Progenitor cell of endocrine pancreas (in vitro differentiated cells): ENCODE measurements at regions not wholly inside any gene's neighbourhood (a gene's known extent, or its start where the extent isn't known, plus 50 kb on each side); places are given as distances from the start of the nearest gene placed in this dataset.

Experiments
- DNase-seq: peaks from one replicate; pipeline ENCODE4 v3.0.0; 2021; ENCODE audit warnings: low spot score; ENCODE audit not compliant: unreplicated experiment
- H3K27ac Mint-ChIP-seq: 2 replicates; pipeline ENCODE4 v1.8.0; 2021; ENCODE audit warnings: mild to moderate bottlenecking, moderate library complexity, mixed read lengths
- H3K27me3 Mint-ChIP-seq: 2 replicates; pipeline ENCODE4 v1.8.0; 2021; ENCODE audit warnings: mixed read lengths
- H3K36me3 Mint-ChIP-seq: 2 replicates; pipeline ENCODE4 v1.8.0; 2022; ENCODE audit warnings: mixed read lengths; ENCODE audit not compliant: insufficient read depth
- H3K4me1 Mint-ChIP-seq: 2 replicates; pipeline ENCODE4 v1.8.0; 2021; ENCODE audit warnings: low read depth, mixed read lengths
- H3K4me3 Mint-ChIP-seq: 2 replicates; pipeline ENCODE4 v1.8.0; 2021; ENCODE audit warnings: low read depth, mild to moderate bottlenecking, moderate library complexity, mixed read lengths
- H3K9me3 Mint-ChIP-seq: 2 replicates; pipeline ENCODE4 v1.8.0; 2021; ENCODE audit warnings: low read depth, mixed read lengths
- TF ChIP-seq, protein P1 (sequence below): fragments of 200-600 bp; sonication (generic); IDR thresholded peaks from one replicate; pipeline ENCODE4 v1.5.0; 2021; ENCODE audit warnings: antibody characterized with exemption, mild to moderate bottlenecking; ENCODE audit not compliant: unreplicated experiment

DNA sequence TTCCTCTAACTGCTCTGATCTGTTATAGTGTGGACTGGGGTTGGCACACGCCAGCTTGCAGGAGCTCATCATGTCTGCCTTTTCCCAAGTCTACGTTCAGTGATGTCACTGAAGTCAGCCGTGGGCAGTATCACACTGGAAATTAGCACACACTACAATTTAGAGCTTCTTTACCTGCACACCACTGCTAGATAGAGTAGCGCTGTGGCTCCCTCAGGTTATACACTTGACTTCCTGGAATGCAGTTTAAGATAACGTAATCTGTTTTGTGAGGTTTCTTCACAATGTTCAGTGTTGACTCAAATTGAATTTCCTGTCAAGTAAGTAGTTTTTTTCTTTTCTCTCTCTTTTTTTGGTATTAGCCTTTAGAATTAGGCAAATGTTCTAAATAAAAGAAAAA lies 487.2 kb downstream of the DCDC2C start:
- TF ChIP-seq, protein P1, sequence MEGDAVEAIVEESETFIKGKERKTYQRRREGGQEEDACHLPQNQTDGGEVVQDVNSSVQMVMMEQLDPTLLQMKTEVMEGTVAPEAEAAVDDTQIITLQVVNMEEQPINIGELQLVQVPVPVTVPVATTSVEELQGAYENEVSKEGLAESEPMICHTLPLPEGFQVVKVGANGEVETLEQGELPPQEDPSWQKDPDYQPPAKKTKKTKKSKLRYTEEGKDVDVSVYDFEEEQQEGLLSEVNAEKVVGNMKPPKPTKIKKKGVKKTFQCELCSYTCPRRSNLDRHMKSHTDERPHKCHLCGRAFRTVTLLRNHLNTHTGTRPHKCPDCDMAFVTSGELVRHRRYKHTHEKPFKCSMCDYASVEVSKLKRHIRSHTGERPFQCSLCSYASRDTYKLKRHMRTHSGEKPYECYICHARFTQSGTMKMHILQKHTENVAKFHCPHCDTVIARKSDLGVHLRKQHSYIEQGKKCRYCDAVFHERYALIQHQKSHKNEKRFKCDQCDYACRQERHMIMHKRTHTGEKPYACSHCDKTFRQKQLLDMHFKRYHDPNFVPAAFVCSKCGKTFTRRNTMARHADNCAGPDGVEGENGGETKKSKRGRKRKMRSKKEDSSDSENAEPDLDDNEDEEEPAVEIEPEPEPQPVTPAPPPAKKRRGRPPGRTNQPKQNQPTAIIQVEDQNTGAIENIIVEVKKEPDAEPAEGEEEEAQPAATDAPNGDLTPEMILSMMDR = no peak
- DNase-seq = no peak
- H3K27me3 Mint-ChIP-seq = peaks cover 5% of the 10 kb centered on the region
- H3K9me3 Mint-ChIP-seq = peaks cover 15% of the 10 kb centered on the region
- no peak overlapping the region for H3K4me3 Mint-ChIP-seq
- peaks cover 6% of the 10 kb centered on the region for H3K4me1 Mint-ChIP-seq
- peaks cover 4% of the 10 kb centered on the region for H3K36me3 Mint-ChIP-seq
- H3K27ac Mint-ChIP-seq = no peak overlapping the region

DNA sequence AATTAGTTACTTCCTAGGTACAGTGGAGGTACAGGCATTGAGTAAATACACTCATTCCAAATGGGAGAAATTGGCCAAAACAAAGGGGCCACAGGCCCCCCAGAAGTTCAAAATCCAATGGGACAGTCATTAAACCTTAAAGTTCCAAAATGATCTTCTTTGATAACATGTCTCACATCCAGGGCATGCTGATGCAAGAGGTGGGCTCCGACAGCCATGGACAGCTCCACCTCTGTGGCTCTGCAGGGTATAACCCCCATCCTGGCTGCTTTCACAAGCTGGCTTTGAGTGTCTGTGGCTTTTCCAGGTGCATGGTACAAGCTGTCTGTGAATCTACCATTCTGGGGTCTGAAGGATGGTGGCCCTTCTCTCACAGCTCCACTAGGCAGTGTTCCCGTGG lies 488.7 kb downstream of the DCDC2C start:
- Mint-ChIP-seq H3K4me3 (no peak overlapping the region), H3K9me3 (peaks cover 15% of the 10 kb centered on the region), H3K36me3 (peaks cover 4% of the 10 kb centered on the region), H3K27me3 (peaks cover 8% of the 10 kb centered on the region), H3K27ac (no peak overlapping the region), H3K4me1 (peaks cover 6% of the 10 kb centered on the region)
- TF ChIP-seq, protein P1 = no peak
- DNase-seq = no peak

DNA sequence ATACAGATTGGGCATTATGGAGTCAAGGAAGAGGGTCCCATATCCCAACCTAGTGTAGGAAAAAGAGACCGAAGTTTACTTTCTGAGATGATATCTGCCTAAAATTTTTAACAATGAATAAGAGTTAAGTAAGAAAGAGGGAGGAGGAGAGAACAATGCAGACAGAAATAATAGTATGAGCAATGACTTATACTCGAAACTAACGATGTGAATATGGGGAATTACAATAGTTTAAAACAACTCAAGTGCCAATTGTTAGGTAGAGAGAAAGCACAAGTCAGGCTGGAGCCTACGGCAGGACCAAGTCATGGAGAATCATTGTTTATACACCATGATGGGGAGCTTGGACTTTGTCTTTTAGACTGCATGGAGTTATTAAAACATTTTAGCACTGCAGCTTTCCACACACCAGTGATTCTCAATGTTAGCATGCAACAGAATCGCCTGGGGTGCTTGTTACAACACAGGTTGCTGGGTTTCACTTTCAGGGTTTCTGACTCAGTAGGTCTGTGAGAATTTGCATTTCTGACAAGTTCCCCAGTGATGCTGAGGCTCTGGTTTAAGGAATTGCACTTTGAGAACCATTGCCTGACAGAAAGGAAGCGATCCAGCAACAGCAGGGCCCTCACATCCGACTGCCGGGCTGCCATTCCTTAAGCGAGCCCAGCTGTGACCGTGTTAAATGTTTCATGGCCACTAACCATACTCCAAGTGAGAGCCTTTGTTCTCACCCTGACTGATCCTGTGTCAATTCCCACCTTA lies 511.2 kb downstream of the DCDC2C start:
- TF ChIP-seq, protein P1 = no peak
- DNase-seq = no peak
- no peaks in the 10 kb centered on the region for H3K4me1 Mint-ChIP-seq
- no peaks in the 10 kb centered on the region for H3K36me3 Mint-ChIP-seq
- H3K4me3 Mint-ChIP-seq = no peak overlapping the region
- H3K27ac Mint-ChIP-seq = no peak overlapping the region
- H3K27me3 Mint-ChIP-seq = no peaks in the 10 kb centered on the region
- peaks cover 13% of the 10 kb centered on the region for H3K9me3 Mint-ChIP-seq

DNA sequence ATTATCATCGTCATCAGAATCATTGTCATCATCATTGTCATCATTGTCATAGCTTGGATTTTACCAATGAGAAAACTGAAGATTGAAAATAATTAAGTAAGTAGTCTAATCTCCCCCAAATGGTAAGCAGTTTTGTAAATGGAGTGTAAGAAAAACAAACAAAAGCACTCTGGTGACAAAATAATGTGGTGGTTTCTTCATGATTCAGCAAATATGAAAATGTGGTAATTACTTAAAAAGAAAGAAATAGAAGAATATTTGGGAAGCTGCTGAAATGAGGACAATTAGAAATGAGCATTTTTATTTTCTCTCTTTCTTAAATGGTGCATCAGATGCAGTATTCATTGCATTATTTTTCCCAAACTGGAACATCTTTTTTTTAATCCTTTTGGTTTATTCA lies 514.4 kb downstream of the DCDC2C start:
- H3K4me1 Mint-ChIP-seq = no peaks in the 10 kb centered on the region
- peaks cover 3% of the 10 kb centered on the region for H3K9me3 Mint-ChIP-seq
- no peaks in the 10 kb centered on the region for H3K27me3 Mint-ChIP-seq
- no peak overlapping the region for H3K4me3 Mint-ChIP-seq
- H3K36me3 Mint-ChIP-seq = no peaks in the 10 kb centered on the region
- TF ChIP-seq, protein P1 = no peak
- no peak for DNase-seq
- H3K27ac Mint-ChIP-seq = no peak overlapping the region

DNA sequence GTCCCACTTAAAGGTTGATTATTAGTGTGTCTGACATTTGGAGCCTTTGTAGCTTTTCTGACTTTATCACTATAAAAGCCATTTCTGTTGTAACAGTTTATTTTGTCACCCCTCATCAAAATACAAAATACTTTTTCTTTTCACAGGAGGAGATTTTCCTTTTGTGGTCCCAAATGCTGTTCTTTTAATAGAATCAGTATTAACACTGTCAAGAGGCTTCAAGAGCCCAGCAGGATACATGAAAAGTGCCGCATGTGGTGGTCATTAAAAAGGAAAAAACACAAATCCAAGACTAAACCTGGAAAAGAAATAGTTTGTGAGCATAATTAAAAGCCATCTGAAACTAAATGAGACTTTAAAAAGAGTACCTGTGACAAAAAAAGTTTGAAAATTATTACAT lies 515.7 kb downstream of the DCDC2C start:
- H3K4me3 Mint-ChIP-seq = no peak overlapping the region
- no peak for DNase-seq
- H3K9me3 Mint-ChIP-seq = no peaks in the 10 kb centered on the region
- no peaks in the 10 kb centered on the region for H3K4me1 Mint-ChIP-seq
- TF ChIP-seq, protein P1 = no peak
- H3K27ac Mint-ChIP-seq = no peak overlapping the region
- H3K27me3 Mint-ChIP-seq = no peaks in the 10 kb centered on the region
- H3K36me3 Mint-ChIP-seq = no peaks in the 10 kb centered on the region
